ENCODE measurements at regions not wholly inside any gene's neighbourhood (a gene's known extent, or its start where the extent isn't known, plus 50 kb on each side); places are given as distances from the start of the nearest gene placed in this dataset.

GRCh38 chr4:138858419-138858818, 157.2 kb upstream of the NOCT start:
- DNase-seq (ENCODE audit: low read depth): no peak

DNA sequence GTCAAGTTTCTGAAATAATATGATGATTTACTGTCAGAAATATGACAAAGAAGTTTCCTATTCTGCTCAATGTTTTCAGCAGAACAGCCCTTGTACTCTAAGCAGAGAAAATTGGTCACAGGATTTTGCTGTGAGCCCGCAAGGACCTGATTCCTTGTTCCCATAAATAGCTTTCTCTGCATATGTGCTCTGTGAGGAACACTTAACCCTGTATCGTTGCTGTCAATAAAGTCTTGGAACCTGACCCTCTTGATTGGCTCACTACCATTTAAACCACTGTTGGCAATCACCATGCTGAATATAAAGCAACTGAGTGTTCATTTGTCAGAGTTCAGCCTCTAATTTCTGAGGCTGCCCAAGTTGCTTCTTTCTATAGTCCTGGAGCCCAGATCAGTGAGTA, 158.2 kb upstream of the NOCT start:
- DNase-seq (ENCODE audit: low read depth): no peak

DNA sequence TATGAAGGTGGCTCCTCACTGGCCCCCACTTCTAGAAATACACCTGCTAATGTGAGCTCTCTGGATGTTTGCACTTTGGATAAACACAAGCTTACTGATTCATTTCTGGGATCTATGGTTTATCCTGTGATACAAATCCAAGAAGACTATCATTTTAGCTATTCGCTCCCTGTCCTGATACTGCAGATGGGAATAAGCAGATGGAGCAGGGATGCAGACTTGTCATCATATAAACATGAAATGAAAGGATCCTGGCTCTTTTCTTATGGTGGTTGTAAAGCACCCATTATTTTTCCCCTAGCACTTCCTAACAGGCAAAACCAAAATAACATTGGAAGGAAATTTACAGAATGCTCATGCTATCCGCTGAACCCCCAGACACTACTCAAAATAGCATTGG, 162.9 kb upstream of the NOCT start:
- no peak for DNase-seq (ENCODE audit: low read depth)

- no peak for DNase-seq (ENCODE audit: low read depth)
Measured at GRCh38 chr4:138851391-138852335, 163.9 kb upstream of the NOCT start.

DNA sequence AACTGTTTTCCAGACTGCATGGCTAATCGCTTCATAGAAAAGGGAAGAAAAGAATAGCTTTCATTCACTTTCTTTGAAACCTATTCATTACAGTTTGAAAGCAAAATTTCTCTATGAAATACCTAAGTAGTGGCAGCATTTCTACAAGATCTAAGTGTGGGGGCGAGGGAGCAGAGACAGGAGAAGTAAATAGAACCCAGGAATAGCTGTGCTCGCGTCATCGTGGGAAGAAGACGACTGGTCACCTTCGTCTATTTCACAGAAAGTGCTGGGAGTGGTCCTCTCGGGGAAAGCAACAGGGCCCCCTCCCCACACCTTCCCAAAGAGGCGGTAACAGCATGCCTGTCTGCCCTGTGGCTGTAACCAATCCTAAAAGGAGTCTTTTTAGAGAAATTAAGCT, 169.9 kb upstream of the NOCT start:
- DNase-seq (ENCODE audit: low read depth): no peak

GRCh38 chr4:138845054-138845453, 170.5 kb upstream of the NOCT start:
- DNase-seq (ENCODE audit: low read depth): no peak

- DNase-seq (ENCODE audit: low read depth): no peak
Measured at GRCh38 chr4:138843616-138844015, 172.0 kb upstream of the NOCT start.

DNA sequence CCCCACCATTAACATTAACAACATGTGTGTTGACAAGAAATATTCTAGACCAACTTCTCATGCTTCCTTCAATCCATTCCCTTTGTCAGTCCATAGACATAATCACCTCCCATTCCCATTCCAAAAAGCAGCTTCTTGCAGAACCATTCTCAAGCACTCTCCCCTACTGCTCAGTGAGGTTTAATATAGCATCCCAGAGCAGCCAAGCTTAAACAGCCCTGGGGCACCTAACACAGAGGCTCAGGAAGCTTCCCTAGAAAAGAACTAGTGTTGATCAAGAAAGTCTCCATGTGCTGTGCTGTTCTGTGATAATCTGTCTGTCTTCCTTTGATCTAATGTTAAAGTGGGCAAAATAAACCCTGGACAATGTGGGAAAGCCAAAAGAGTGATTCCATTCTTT, 174.2 kb upstream of the NOCT start:
- no peak for DNase-seq (ENCODE audit: low read depth)

GRCh38 chr4:138838251-138838650, 177.3 kb upstream of the NOCT start:
- no peak for DNase-seq (ENCODE audit: low read depth)

- DNase-seq (ENCODE audit: low read depth): no peak
Measured at GRCh38 chr4:138835832-138836533, 179.6 kb upstream of the NOCT start.

DNA sequence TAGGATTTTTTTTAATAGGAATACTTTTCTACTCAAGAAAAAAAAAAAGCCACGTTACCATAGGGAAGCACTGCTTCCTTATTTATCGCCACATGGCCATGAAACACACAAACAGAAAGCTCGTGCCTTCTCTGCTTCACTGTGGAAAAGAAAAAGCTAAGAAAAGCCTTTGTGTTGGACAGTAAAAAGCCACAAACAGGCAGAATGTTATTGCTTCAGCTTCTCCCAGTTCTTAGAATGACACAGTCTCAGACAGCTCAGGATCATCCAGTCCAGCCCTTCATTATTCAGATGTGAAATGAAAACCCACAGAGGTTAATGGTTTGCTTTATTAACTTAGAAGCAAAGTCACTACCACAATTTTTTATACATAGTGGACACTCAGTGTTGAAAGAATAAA, 181.6 kb upstream of the NOCT start:
- no peak for DNase-seq (ENCODE audit: low read depth)

DNA sequence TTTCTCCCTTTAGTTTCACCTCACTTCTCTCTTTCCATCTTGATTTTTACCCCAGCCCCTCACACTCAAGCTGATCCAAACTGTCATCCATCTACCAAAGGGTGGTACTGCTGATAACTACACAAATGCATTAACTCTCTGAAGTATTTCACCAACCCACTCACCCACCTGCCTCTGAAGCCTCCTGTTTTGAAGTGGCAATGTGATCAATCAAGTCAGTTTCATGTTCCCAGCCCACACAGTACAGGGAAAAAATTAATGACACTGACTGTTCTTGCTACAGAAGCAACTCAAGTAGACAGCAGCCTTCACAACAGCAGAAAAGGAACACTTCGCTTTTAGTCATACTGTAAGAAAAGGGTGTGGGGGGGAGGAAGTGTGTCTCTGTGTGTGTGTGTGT, 183.0 kb upstream of the NOCT start:
- DNase-seq (ENCODE audit: low read depth): no peak

GRCh38 chr4:138831948-138832347, 183.6 kb upstream of the NOCT start:
- DNase-seq (ENCODE audit: low read depth): no peak

DNA sequence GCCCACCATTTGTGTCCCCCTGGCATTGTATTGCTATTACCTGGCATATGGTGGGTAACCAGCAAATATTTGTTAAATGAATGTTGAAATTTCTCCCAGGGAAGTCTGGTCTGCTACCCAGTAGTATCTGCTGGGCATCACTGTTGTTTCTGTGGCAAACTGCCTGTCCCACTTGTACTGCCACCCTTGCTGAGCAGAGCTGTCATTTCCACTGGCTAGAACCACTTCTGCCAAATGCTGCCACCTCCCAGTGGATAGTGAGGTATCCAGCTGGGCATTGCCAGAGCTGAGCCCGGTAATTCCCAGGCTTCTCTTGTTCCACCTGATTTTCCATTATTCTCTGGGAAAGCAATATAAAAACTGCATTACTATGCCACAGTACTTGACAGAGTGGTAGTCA, 186.7 kb upstream of the NOCT start:
- DNase-seq (ENCODE audit: low read depth): no peak

DNA sequence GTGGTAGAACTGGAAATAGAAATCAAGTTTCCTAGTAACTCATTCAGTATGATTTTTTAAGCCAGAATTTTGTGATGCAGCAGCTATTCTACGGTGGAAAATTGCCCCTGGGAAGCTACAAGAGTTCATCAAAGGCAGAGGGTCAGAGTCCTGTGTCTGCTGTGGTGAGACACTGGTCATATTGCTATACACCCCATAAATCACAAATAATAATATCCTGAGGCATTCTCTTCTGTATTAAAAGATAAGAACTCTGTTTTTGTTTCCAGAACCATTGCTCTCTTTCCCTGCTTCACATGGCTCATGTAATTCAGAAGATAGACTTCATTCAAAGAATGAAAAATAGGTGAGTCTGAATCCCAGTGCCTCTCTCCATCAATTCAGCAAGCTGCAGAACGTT, 188.8 kb upstream of the NOCT start:
- DNase-seq (ENCODE audit: low read depth): no peak

GRCh38 chr4:138826322-138826721, 189.3 kb upstream of the NOCT start:
- no peak for DNase-seq (ENCODE audit: low read depth)

GRCh38 chr4:138821331-138821730, 194.2 kb upstream of the NOCT start:
- DNase-seq (ENCODE audit: low read depth): no peak

DNA sequence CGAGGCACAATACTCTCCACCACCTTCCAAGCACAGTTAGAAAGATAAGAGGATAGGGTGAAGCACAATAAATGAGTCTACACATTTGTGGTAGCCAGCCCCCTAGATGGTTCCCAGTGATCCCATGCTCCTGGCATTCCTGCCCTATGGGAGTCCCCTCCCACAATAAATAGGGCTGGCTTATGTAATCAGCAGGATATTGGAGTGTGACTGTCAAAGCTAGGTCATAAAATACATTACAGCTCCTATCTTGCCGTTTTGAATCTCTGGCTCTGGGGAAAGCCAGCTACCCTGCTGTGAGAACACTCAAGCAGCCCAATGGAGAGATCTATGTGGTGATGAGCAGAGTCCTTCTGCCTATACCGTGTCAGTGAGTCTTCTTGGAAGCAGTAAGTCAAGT, 198.7 kb upstream of the NOCT start:
- no peak for DNase-seq (ENCODE audit: low read depth)

DNA sequence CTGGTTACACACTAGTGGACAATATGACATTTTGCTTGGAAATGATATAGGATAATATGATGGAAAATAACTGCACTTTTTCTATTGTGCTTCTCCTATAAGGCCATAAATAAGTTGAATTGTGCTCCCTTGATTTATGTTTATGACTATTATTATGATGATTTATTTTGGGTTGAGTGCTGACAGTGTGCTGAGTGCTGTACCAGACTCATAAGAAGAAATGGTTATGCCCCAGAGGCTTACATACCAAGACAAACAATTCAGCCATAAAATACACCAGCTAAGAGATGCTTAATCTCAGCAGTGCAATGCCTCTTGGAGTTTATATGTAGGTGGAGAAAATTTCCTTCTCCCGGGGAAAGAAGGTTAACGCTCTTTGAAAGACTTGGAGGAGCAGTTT, 199.8 kb upstream of the NOCT start:
- no peak for DNase-seq (ENCODE audit: low read depth)

GRCh38 chr4:138805736-138806135, 209.8 kb upstream of the NOCT start:
- no peak for DNase-seq (ENCODE audit: low read depth)

- no peak for DNase-seq (ENCODE audit: low read depth)
Measured at GRCh38 chr4:138804711-138805110, 210.9 kb upstream of the NOCT start.

DNA sequence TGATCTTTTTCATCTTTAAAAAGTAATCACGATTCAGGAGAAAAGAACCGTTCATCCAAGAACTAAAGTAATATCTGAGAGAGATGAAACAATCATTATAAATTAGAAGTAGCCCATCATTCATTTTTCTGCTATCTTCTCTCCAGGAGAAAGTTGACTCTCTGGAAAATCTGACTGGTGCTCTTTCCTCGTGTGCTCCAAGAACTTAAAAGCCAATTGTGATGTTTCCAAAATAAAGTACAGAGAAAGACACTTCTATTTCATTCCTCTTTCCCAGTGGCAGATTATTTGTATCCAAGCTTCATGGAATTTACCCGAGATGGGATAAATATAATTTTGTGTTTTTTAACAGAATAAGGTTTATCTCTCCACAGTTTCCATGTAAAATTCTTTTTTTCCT, 212.5 kb upstream of the NOCT start:
- no peak for DNase-seq (ENCODE audit: low read depth)

- no peak for DNase-seq (ENCODE audit: low read depth)
Measured at GRCh38 chr4:138802499-138802898, 213.1 kb upstream of the NOCT start.

GRCh38 chr4:138800421-138800820, 215.2 kb upstream of the NOCT start:
- no peak for DNase-seq (ENCODE audit: low read depth)
